Suprapubic skin (tissue), 3 donors: ENCODE measurements at regions not wholly inside any gene's neighbourhood (a gene's known extent, or its start where the extent isn't known, plus 50 kb on each side); places are given as distances from the start of the nearest gene placed in this dataset.

Experiments used
- POLR2AphosphoS5 ChIP-seq, 3 donors: sonication (generic); formaldehyde crosslinking; IDR thresholded peaks; one replicate each; pipeline ENCODE4 v1.6.1; 2017; ENCODE audit warnings: antibody characterized with exemption in 3 of 3
- TF ChIP-seq, protein P1 (sequence below), 2 donors: fragments of 200-600 bp in 1 of 2; fragments of 450-650 bp in 1 of 2; sonication (generic) in 1 of 2; IDR thresholded peaks; one replicate each; pipeline ENCODE4 v1.5.1; 2016 to 2019; ENCODE audit warnings: antibody characterized with exemption in 2 of 2, mild to moderate bottlenecking in 1 of 2, moderate library complexity in 1 of 2

DNA sequence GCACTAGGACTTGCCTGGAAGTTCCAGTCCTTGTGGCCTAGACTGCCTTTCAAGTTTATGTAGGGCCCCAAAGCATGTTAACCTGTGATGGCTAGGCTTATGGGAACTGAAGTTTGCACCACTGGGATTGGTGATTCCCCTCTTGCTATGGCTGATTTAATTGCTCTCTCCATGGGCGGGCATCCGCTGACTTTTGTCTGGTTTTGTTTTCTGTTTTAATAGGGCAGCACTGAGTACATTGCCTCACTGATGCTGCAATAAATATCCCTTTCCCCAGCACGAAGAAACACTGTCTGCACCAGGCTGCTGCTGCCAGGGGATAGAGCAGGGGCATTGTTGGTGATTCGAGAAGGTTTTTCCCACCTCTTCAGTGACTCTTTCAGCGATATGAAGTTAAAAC lies 73.3 kb upstream of the PDE4B start:
- no peak for TF ChIP-seq POLR2AphosphoS5 (IDR thresholded peaks at IDR 0.05)
- TF ChIP-seq, protein P1, sequence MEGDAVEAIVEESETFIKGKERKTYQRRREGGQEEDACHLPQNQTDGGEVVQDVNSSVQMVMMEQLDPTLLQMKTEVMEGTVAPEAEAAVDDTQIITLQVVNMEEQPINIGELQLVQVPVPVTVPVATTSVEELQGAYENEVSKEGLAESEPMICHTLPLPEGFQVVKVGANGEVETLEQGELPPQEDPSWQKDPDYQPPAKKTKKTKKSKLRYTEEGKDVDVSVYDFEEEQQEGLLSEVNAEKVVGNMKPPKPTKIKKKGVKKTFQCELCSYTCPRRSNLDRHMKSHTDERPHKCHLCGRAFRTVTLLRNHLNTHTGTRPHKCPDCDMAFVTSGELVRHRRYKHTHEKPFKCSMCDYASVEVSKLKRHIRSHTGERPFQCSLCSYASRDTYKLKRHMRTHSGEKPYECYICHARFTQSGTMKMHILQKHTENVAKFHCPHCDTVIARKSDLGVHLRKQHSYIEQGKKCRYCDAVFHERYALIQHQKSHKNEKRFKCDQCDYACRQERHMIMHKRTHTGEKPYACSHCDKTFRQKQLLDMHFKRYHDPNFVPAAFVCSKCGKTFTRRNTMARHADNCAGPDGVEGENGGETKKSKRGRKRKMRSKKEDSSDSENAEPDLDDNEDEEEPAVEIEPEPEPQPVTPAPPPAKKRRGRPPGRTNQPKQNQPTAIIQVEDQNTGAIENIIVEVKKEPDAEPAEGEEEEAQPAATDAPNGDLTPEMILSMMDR (IDR thresholded peaks at IDR 0.05): no peak
